Effector memory CD8-positive, alpha-beta T cell (primary cell): ENCODE measurements at regions not wholly inside any gene's neighbourhood (a gene's known extent, or its start where the extent isn't known, plus 50 kb on each side); places are given as distances from the start of the nearest gene placed in this dataset.
A peak's percentile ranks its signal among the peaks of the same experiment; 100 is the strongest.

Experiments used
- ATAC-seq: fragments of 150-1000 bp; cut with Tn5 transposase; replicated peaks from 2 replicates; pipeline ENCODE4 v1.10.0; 2021; ENCODE audit warnings: mild to moderate bottlenecking, moderate library complexity
- DNase-seq, 3 experiments: peaks; one replicate each; pipeline ENCODE4 v3.0.0; 2021
- H3K27ac Mint-ChIP-seq, 2 donors: one replicate each; pipeline ENCODE4 v1.8.0; 2022; ENCODE audit warnings: mild to moderate bottlenecking in 2 of 2, mixed read lengths in 2 of 2, moderate library complexity in 2 of 2
- H3K27me3 Mint-ChIP-seq, 2 donors: one replicate each; pipeline ENCODE4 v1.8.0; 2022; ENCODE audit warnings: mixed read lengths in 2 of 2
- H3K36me3 Mint-ChIP-seq: one replicate; pipeline ENCODE4 v1.8.0; 2022; ENCODE audit warnings: mild to moderate bottlenecking, moderate library complexity, mixed read lengths; ENCODE audit not compliant: insufficient read depth
- H3K4me1 Mint-ChIP-seq, 2 donors: one replicate each; pipeline ENCODE4 v1.8.0; 2022; ENCODE audit warnings: low read depth in 2 of 2, mixed read lengths in 2 of 2
- H3K4me3 Mint-ChIP-seq, 2 donors: one replicate each; pipeline ENCODE4 v1.8.0; 2022; ENCODE audit warnings: mild to moderate bottlenecking in 2 of 2, mixed read lengths in 2 of 2, moderate library complexity in 2 of 2
- H3K9me3 Mint-ChIP-seq, 2 donors: one replicate each; pipeline ENCODE4 v1.8.0; 2022; ENCODE audit warnings: mixed read lengths in 2 of 2

GRCh38 chr12:75936515-75937440 is 94.8 kb downstream of the PHLDA1 start:
- no peak for DNase-seq
- no peak overlapping the region for H3K4me3 Mint-ChIP-seq

GRCh38 chr12:75935539-75936242 is 95.9 kb downstream of the PHLDA1 start:
- DNase-seq, result no peak
- Mint-ChIP-seq H3K36me3 (peaks cover 4% of the 10 kb centered on the region), H3K27me3 (peaks cover 0 to 5% of the 10 kb centered on the region in 2 donors), H3K4me1 (peaks cover 5 to 6% of the 10 kb centered on the region in 2 donors), H3K4me3 (no peak overlapping the region), H3K27ac (no peak overlapping the region), H3K9me3 (no peaks in the 10 kb centered on the region)
- peak; percentile 32 for ATAC-seq

More at GRCh38 chr12:75936515-75937440, 94.8 kb downstream of the PHLDA1 start:
- Mint-ChIP-seq H3K9me3 (no peaks in the 10 kb centered on the region), H3K36me3 (peaks cover 4% of the 10 kb centered on the region), H3K27me3 (peaks cover 0 to 5% of the 10 kb centered on the region in 2 donors), H3K4me1 (peaks cover 5 to 6% of the 10 kb centered on the region in 2 donors), H3K27ac (no peak overlapping the region)
- no peak for ATAC-seq

- H3K27ac Mint-ChIP-seq, result peak overlapping the region; percentile 23 to 29
- H3K4me3 Mint-ChIP-seq, result no peak overlapping the region
- DNase-seq (no peak), ATAC-seq (no peak)
- peaks cover 5 to 6% of the 10 kb centered on the region in 2 donors for H3K4me1 Mint-ChIP-seq
- peaks cover 4% of the 10 kb centered on the region for H3K36me3 Mint-ChIP-seq
- peaks cover 0 to 5% of the 10 kb centered on the region in 2 donors for H3K27me3 Mint-ChIP-seq
- no peaks in the 10 kb centered on the region for H3K9me3 Mint-ChIP-seq
These were observed 98.5 kb downstream of the PHLDA1 start for GRCh38 chr12:75933101-75933500.

GRCh38 chr12:75932241-75932640 is 99.3 kb downstream of the PHLDA1 start:
- Mint-ChIP-seq H3K27me3 (peaks cover 0 to 5% of the 10 kb centered on the region in 2 donors), H3K27ac (no peak overlapping the region), H3K36me3 (peaks cover 4% of the 10 kb centered on the region), H3K9me3 (no peaks in the 10 kb centered on the region), H3K4me3 (no peak overlapping the region), H3K4me1 (peaks cover 5 to 6% of the 10 kb centered on the region in 2 donors)
- DNase-seq (no peak), ATAC-seq (no peak)

GRCh38 chr12:75923964-75924666 is 107.5 kb downstream of the PHLDA1 start:
- Mint-ChIP-seq H3K27ac (no peak overlapping the region), H3K36me3 (peaks cover 3% of the 10 kb centered on the region), H3K9me3 (peaks cover 5 to 8% of the 10 kb centered on the region in 2 donors), H3K27me3 (no peaks in the 10 kb centered on the region), H3K4me3 (no peak overlapping the region), H3K4me1 (no peaks in the 10 kb centered on the region)
- no peak for ATAC-seq
- no peak for DNase-seq

GRCh38 chr12:75922944-75923642 is 108.5 kb downstream of the PHLDA1 start:
- Mint-ChIP-seq H3K36me3 (peaks cover 3% of the 10 kb centered on the region), H3K27me3 (no peaks in the 10 kb centered on the region), H3K4me3 (no peak overlapping the region), H3K9me3 (peaks cover 5 to 8% of the 10 kb centered on the region in 2 donors), H3K27ac (peak overlapping the region in 1 of 2 donors; percentile 21), H3K4me1 (no peaks in the 10 kb centered on the region)
- ATAC-seq (no peak), DNase-seq (no peak)

GRCh38 chr12:75921622-75922289 is 109.8 kb downstream of the PHLDA1 start:
- peaks cover 3% of the 10 kb centered on the region for H3K36me3 Mint-ChIP-seq
- DNase-seq (no peak), ATAC-seq (no peak)
- H3K27ac Mint-ChIP-seq, result peak overlapping the region in 1 of 2 donors; percentile 8
- peaks cover 0 to 5% of the 10 kb centered on the region in 2 donors for H3K4me1 Mint-ChIP-seq
- H3K4me3 Mint-ChIP-seq, result no peak overlapping the region
- peaks cover 5 to 8% of the 10 kb centered on the region in 2 donors for H3K9me3 Mint-ChIP-seq
- H3K27me3 Mint-ChIP-seq, result no peaks in the 10 kb centered on the region

GRCh38 chr12:75917715-75918114 is 113.9 kb downstream of the PHLDA1 start:
- Mint-ChIP-seq H3K36me3 (peaks cover 3% of the 10 kb centered on the region), H3K4me1 (peaks cover 0 to 6% of the 10 kb centered on the region in 2 donors), H3K4me3 (no peak overlapping the region), H3K27ac (no peak overlapping the region), H3K27me3 (no peaks in the 10 kb centered on the region), H3K9me3 (no peaks in the 10 kb centered on the region)
- ATAC-seq (peak; percentile 93), DNase-seq (no peak)

GRCh38 chr12:75917083-75917482 is 114.5 kb downstream of the PHLDA1 start:
- DNase-seq (no peak), ATAC-seq (no peak)
- H3K27me3 Mint-ChIP-seq, result no peaks in the 10 kb centered on the region
- H3K9me3 Mint-ChIP-seq, result no peaks in the 10 kb centered on the region
- no peak overlapping the region for H3K27ac Mint-ChIP-seq
- no peak overlapping the region for H3K4me3 Mint-ChIP-seq
- peaks cover 0 to 6% of the 10 kb centered on the region in 2 donors for H3K4me1 Mint-ChIP-seq
- peaks cover 3% of the 10 kb centered on the region for H3K36me3 Mint-ChIP-seq

GRCh38 chr12:75913502-75914351 is 117.8 kb downstream of the PHLDA1 start:
- Mint-ChIP-seq H3K36me3 (no peaks in the 10 kb centered on the region), H3K27ac (no peak overlapping the region), H3K4me3 (no peak overlapping the region), H3K27me3 (no peaks in the 10 kb centered on the region), H3K9me3 (no peaks in the 10 kb centered on the region), H3K4me1 (peaks cover 0 to 6% of the 10 kb centered on the region in 2 donors)
- DNase-seq, result no peak
- ATAC-seq, result no peak

GRCh38 chr12:75909714-75910656 is 121.6 kb downstream of the PHLDA1 start:
- Mint-ChIP-seq H3K36me3 (no peaks in the 10 kb centered on the region), H3K27me3 (no peaks in the 10 kb centered on the region), H3K4me1 (no peaks in the 10 kb centered on the region), H3K27ac (no peak overlapping the region), H3K9me3 (no peaks in the 10 kb centered on the region), H3K4me3 (no peak overlapping the region)
- DNase-seq (no peak), ATAC-seq (no peak)
